ENCODE measurements at regions not wholly inside any gene's neighbourhood (a gene's known extent, or its start where the extent isn't known, plus 50 kb on each side); places are given as distances from the start of the nearest gene placed in this dataset.

GRCh38 chr7:26495569-26495968 lies 203.9 kb downstream of the SNX10 start:
- Histone ChIP-seq H3K9me3 (no peaks in the 10 kb centered on the region), H3K4me3 (no peak overlapping the region), H3K4me1 (no peaks in the 10 kb centered on the region), H3K27ac (no peak overlapping the region), H3K36me3 (ENCODE audit: insufficient read depth in 1 of 2, low read depth in 1 of 2) (no peaks in the 10 kb centered on the region), H3K27me3 (ENCODE audit: insufficient read depth in 3 of 3, low read length in 2 of 3) (no peaks in the 10 kb centered on the region)
- ATAC-seq (no peak), DNase-seq (no peak)
- intact Hi-C loops (cut with DNase I), result loop anchor here in 1 of 2 donors (10.0 kb wide), 1 partner anchor 601 kb away; no protein-coding TSS in a partner anchor
- 87 to 92% (median 90%) methylated on average over 2 of the region's 2 CpGs for WGBS, 3 donors
- TF ChIP-seq CTCF (IDR thresholded peaks at IDR 0.05), result no peak

GRCh38 chr7:26497801-26498596 lies 206.3 kb downstream of the SNX10 start:
- ATAC-seq (no peak), DNase-seq (no peak)
- intact Hi-C loops (cut with DNase I), result loop anchor here in 1 of 2 donors (10.0 kb wide), 1 partner anchor 603 kb away; no protein-coding TSS in a partner anchor
- no peak overlapping the region for H3K4me3 ChIP-seq
- no peak for TF ChIP-seq CTCF (IDR thresholded peaks at IDR 0.05)
- no peaks in the 10 kb centered on the region for H3K4me1 ChIP-seq
- WGBS, 3 donors, result 87 to 89% (median 88%) methylated on average over 12 of the region's 12 CpGs
- no peaks in the 10 kb centered on the region for H3K27me3 ChIP-seq (ENCODE audit: insufficient read depth in 3 of 3, low read length in 2 of 3)
- H3K27ac ChIP-seq, result no peak overlapping the region
- H3K9me3 ChIP-seq, result no peaks in the 10 kb centered on the region
- H3K36me3 ChIP-seq (ENCODE audit: insufficient read depth in 1 of 2, low read depth in 1 of 2), result no peaks in the 10 kb centered on the region

GRCh38 chr7:26499315-26499897 lies 207.7 kb downstream of the SNX10 start:
- no peaks in the 10 kb centered on the region for H3K4me1 ChIP-seq
- DNase-seq, result no peak
- WGBS, 3 donors, result 88 to 90% (median 90%) methylated on average over 3 of the region's 3 CpGs
- no peaks in the 10 kb centered on the region for H3K9me3 ChIP-seq
- no peak for ATAC-seq
- no peak overlapping the region for H3K27ac ChIP-seq
- no peak overlapping the region for H3K4me3 ChIP-seq
- TF ChIP-seq CTCF (IDR thresholded peaks at IDR 0.05), result no peak
- intact Hi-C loops (cut with DNase I), result loop anchor here in 1 of 2 donors (10.0 kb wide), 1 partner anchor 605 kb away; no protein-coding TSS in a partner anchor
- H3K27me3 ChIP-seq (ENCODE audit: insufficient read depth in 3 of 3, low read length in 2 of 3), result no peaks in the 10 kb centered on the region
- no peaks in the 10 kb centered on the region for H3K36me3 ChIP-seq (ENCODE audit: insufficient read depth in 1 of 2, low read depth in 1 of 2)

GRCh38 chr7:26500749-26501352 lies 209.2 kb downstream of the SNX10 start:
- H3K4me3 ChIP-seq, result no peak overlapping the region
- ATAC-seq, result no peak
- no peaks in the 10 kb centered on the region for H3K27me3 ChIP-seq (ENCODE audit: insufficient read depth in 3 of 3, low read length in 2 of 3)
- no peaks in the 10 kb centered on the region for H3K4me1 ChIP-seq
- TF ChIP-seq CTCF (IDR thresholded peaks at IDR 0.05), result peak; percentile 53
- DNase-seq, result no peak
- H3K27ac ChIP-seq, result no peak overlapping the region
- WGBS, 3 donors, result 61 to 67% (median 64%) methylated on average over 6 of the region's 6 CpGs
- no peaks in the 10 kb centered on the region for H3K9me3 ChIP-seq
- intact Hi-C loops (cut with DNase I), result loop anchor here in 1 of 2 donors (2.0 to 10.0 kb wide), 4 partner anchors 104 to 416 kb away; no protein-coding TSS in a partner anchor
- no peaks in the 10 kb centered on the region for H3K36me3 ChIP-seq (ENCODE audit: insufficient read depth in 1 of 2, low read depth in 1 of 2)
